DND-41 (cell line): ENCODE measurements at regions not wholly inside any gene's neighbourhood (a gene's known extent, or its start where the extent isn't known, plus 50 kb on each side); places are given as distances from the start of the nearest gene placed in this dataset.
A peak's percentile ranks its signal among the peaks of the same experiment; 100 is the strongest.

Experiments
- ATAC-seq: fragments of 200-7000 bp; cut with Tn5 transposase; 3 replicates; pipeline ENCODE4 v1.9.1; 2021; ENCODE audit warnings: low read depth; ENCODE audit not compliant: insufficient read depth
- DNase-seq: peaks from one replicate; pipeline ENCODE4 v3.0.0-alpha.2; 2020
- H2AFZ ChIP-seq: 2 replicates; pipeline ENCODE4 v1.6.0; 2012; ENCODE audit warnings: low read depth, low read length
- H3K27ac ChIP-seq: 2 replicates; pipeline ENCODE4 v1.5.1; 2012; ENCODE audit warnings: low read length, inconsistent platforms
- H3K27me3 ChIP-seq: fragments of 200-600 bp; sonication (generic); 2 replicates; pipeline ENCODE4 v1.6.0; 2012; ENCODE audit warnings: low read length, mild to moderate bottlenecking, inconsistent platforms; ENCODE audit not compliant: insufficient read depth, poor library complexity
- H3K36me3 ChIP-seq: 2 replicates; pipeline ENCODE4 v1.5.1; 2012; ENCODE audit warnings: low read length, inconsistent platforms; ENCODE audit not compliant: insufficient read depth
- H3K4me1 ChIP-seq: 2 replicates; pipeline ENCODE4 v1.5.1; 2012; ENCODE audit warnings: mild to moderate bottlenecking, low read length; ENCODE audit not compliant: insufficient read depth
- H3K4me2 ChIP-seq: 2 replicates; pipeline ENCODE4 v1.6.0; 2012; ENCODE audit warnings: mild to moderate bottlenecking, moderate library complexity, low read length, inconsistent platforms; ENCODE audit not compliant: insufficient read depth
- H3K4me3 ChIP-seq, 2 experiments: fragments of 200-600 bp in 1 of 2; shearing (Covaris generic) in 1 of 2; 2 replicates each; pipeline ENCODE4 v1.5.1; 2012 to 2016; ENCODE audit warnings: inconsistent platforms in 2 of 2, low read length in 2 of 2, mild to moderate bottlenecking in 2 of 2, low read depth in 1 of 2, moderate library complexity in 1 of 2
- H3K79me2 ChIP-seq: 2 replicates; pipeline ENCODE4 v1.6.0; 2012; ENCODE audit warnings: low read length, inconsistent platforms; ENCODE audit not compliant: insufficient read depth
- H3K9ac ChIP-seq: 2 replicates; pipeline ENCODE4 v1.6.0; 2012; ENCODE audit warnings: low read depth, mild to moderate bottlenecking, inconsistent platforms, low read length, moderate library complexity
- H3K9me3 ChIP-seq: 2 replicates; pipeline ENCODE4 v1.5.1; 2012; ENCODE audit warnings: low read length, moderate library complexity, mild to moderate bottlenecking, inconsistent platforms; ENCODE audit not compliant: insufficient read depth, severe bottlenecking
- H4K20me1 ChIP-seq: 2 replicates; pipeline ENCODE4 v1.6.0; 2012; ENCODE audit warnings: low read length; ENCODE audit not compliant: insufficient read depth
- EZH2 ChIP-seq: IDR thresholded peaks from 3 replicates; pipeline ENCODE4 v1.6.1; 2012; ENCODE audit warnings: borderline replicate concordance, low read depth, mild to moderate bottlenecking, moderate library complexity, low read length, inconsistent platforms; ENCODE audit not compliant: severe bottlenecking
- TF ChIP-seq, protein P1 (sequence below): IDR thresholded peaks from 2 replicates; pipeline ENCODE4 v1.5.1; 2012; ENCODE audit warnings: borderline replicate concordance, low read length, moderate library complexity, mild to moderate bottlenecking; ENCODE audit not compliant: poor library complexity, severe bottlenecking; ENCODE audit errors: extremely low read depth

DNA sequence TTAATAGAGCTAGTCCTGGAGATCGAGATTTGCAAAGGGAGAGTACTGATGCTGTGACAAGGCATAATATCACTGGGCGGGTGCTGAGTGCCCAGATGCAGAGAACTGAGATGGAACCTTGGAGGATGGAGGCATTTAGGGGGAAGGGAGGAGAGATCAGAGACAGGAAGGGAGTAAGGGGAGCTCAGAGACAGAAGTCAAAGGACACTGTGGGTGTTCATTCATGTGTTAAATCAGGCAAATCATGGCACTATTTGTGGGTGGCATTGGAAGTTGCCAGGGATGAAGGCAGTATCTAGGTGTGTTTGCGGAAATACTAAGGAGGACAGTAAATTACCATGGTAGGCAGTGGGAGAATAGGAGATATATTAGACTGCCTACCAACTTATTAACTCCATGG is 135.0 kb downstream of the RBM46 start:
- H2AFZ ChIP-seq, result no peak overlapping the region
- H4K20me1 ChIP-seq, result no peaks in the 10 kb centered on the region
- H3K4me3 ChIP-seq, result no peak overlapping the region
- DNase-seq, result no peak
- H3K9me3 ChIP-seq, result no peaks in the 10 kb centered on the region
- no peak for ATAC-seq
- H3K4me2 ChIP-seq, result no peak overlapping the region
- H3K4me1 ChIP-seq, result no peaks in the 10 kb centered on the region
- no peaks in the 10 kb centered on the region for H3K79me2 ChIP-seq
- no peaks in the 10 kb centered on the region for H3K36me3 ChIP-seq
- no peak overlapping the region for H3K27ac ChIP-seq
- no peaks in the 10 kb centered on the region for H3K27me3 ChIP-seq
- no peak overlapping the region for H3K9ac ChIP-seq
- no peak for TF ChIP-seq EZH2
- TF ChIP-seq, protein P1, sequence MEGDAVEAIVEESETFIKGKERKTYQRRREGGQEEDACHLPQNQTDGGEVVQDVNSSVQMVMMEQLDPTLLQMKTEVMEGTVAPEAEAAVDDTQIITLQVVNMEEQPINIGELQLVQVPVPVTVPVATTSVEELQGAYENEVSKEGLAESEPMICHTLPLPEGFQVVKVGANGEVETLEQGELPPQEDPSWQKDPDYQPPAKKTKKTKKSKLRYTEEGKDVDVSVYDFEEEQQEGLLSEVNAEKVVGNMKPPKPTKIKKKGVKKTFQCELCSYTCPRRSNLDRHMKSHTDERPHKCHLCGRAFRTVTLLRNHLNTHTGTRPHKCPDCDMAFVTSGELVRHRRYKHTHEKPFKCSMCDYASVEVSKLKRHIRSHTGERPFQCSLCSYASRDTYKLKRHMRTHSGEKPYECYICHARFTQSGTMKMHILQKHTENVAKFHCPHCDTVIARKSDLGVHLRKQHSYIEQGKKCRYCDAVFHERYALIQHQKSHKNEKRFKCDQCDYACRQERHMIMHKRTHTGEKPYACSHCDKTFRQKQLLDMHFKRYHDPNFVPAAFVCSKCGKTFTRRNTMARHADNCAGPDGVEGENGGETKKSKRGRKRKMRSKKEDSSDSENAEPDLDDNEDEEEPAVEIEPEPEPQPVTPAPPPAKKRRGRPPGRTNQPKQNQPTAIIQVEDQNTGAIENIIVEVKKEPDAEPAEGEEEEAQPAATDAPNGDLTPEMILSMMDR, result no peak

DNA sequence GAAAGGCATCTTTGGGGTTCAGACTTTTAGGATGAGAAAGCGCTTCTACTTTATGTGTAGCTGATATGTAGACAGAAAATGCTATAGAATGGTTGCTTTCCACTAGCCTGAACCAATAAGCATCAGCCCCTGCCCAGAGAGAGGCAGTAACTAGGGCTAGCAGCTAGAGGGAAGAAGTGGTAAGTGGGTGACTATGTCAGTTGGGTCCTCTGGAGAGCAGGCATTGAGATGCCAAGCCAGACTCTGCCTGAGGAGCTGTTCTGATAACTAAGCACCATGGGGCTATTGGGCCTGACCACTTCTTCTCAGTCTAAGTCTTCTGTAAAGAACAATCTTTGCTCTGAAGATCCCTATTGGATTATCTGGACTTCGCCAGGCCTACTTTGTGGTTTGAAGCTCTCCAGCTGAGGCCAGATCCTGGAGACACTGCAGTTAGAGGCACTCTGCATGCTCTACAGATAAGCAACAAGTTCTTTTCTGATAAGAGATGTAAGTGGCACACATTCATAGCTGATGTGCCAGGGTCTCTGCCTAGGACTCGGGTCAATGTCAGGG is 146.1 kb downstream of the RBM46 start:
- no peak for DNase-seq
- Histone ChIP-seq H3K79me2 (no peaks in the 10 kb centered on the region), H3K27ac (no peak overlapping the region), H3K27me3 (no peaks in the 10 kb centered on the region), H3K9me3 (no peaks in the 10 kb centered on the region), H3K4me1 (no peaks in the 10 kb centered on the region), H2AFZ (no peak overlapping the region), H4K20me1 (no peaks in the 10 kb centered on the region), H3K9ac (no peak overlapping the region), H3K4me3 (no peak overlapping the region), H3K4me2 (no peak overlapping the region), H3K36me3 (no peaks in the 10 kb centered on the region)
- no peak for ATAC-seq
- TF ChIP-seq EZH2, result no peak
- TF ChIP-seq, protein P1, result no peak

DNA sequence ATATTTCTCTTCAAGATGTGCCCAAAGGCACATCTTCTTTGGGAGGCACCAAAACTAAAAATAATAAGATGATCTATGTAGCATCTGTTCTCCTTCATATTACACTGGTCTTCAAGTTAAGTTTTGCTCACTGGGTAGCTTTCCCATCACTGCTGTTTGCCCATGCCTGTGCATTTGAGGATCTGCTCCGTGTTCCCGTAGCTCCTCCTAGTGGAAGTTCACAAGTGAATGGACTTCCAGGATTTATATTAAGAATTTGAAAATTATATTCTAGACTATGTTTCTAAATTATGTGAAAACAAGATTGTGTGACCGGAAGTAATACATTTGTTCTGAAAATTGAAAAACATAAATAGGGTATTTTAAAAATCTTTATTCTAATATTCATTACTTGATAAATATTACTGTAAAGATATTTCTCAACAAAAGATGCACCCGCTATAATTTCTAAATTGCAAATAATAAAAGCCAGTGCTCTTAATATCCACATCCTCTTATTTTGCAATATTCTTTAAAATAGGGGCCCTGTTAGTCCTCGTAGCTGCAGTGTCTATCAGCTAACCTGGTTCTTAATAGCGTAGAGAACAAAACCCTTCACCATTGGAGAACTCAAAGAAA is 147.7 kb downstream of the RBM46 start:
- H3K27me3 ChIP-seq, result no peaks in the 10 kb centered on the region
- no peak overlapping the region for H3K4me3 ChIP-seq
- H3K9ac ChIP-seq, result no peak overlapping the region
- no peak overlapping the region for H3K4me2 ChIP-seq
- H3K27ac ChIP-seq, result no peak overlapping the region
- no peak overlapping the region for H2AFZ ChIP-seq
- ATAC-seq (no peak), DNase-seq (no peak)
- H3K36me3 ChIP-seq, result no peaks in the 10 kb centered on the region
- no peak for TF ChIP-seq EZH2
- TF ChIP-seq, protein P1, result peak; percentile 20
- H3K79me2 ChIP-seq, result no peaks in the 10 kb centered on the region
- H3K4me1 ChIP-seq, result no peaks in the 10 kb centered on the region
- no peaks in the 10 kb centered on the region for H3K9me3 ChIP-seq
- H4K20me1 ChIP-seq, result no peaks in the 10 kb centered on the region

DNA sequence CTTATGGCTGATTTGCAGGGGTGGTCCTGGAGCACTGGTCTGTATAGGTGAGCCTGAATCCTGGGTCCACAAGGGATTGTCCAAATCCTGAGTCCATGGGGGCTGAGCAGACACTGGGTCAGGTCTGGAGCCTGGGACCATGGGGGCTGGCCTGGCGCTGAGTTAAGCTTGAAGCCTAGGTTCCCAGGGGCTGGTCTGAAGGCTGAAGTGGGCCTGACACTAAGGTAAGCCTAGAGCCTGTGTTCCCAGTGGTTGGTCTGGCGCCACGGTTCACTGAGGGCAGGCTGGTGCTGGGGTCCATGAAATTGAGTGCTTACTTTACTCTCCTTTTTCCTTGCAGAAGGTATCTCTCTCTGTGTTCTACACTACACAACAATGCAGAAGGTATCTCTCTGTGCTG is 155.8 kb downstream of the RBM46 start:
- Histone ChIP-seq H3K27ac (no peak overlapping the region), H3K4me3 (no peak overlapping the region), H3K79me2 (no peaks in the 10 kb centered on the region), H2AFZ (no peak overlapping the region), H3K9me3 (no peaks in the 10 kb centered on the region), H3K4me1 (no peaks in the 10 kb centered on the region), H3K36me3 (no peaks in the 10 kb centered on the region), H4K20me1 (no peaks in the 10 kb centered on the region), H3K9ac (no peak overlapping the region), H3K27me3 (no peaks in the 10 kb centered on the region), H3K4me2 (no peak overlapping the region)
- DNase-seq (no peak), ATAC-seq (no peak)
- TF ChIP-seq, protein P1, result no peak
- no peak for TF ChIP-seq EZH2
